NCI-H82 (cell line): ENCODE measurements at regions not wholly inside any gene's neighbourhood (a gene's known extent, or its start where the extent isn't known, plus 50 kb on each side); places are given as distances from the start of the nearest gene placed in this dataset.
A peak's percentile ranks its signal among the peaks of the same experiment; 100 is the strongest.

Experiments
- DNase-seq: peaks from one replicate; lab custom pipeline; 2025; lab: John Stamatoyannopoulos, UW

DNA sequence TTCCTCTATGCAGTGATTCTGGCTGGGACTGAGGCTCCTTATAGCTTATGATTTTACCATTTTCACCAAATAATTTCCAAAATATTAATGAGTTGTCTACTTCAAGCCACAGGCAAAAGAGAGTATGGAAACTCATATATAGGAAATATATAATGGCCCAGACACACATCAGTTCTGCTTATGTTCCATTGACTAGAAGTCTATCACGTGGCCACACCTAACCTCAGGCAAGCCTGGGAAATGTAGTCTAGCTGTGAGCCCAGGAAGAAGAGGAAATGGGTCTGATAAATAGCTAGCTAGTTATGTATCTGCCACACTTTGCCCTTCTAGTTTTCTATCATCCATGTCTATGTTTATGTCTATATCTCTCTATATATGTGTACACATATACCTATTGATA lies 195.1 kb downstream of the OTOL1 start:
- no peak for DNase-seq

- peak; percentile 61 for DNase-seq
Observed at GRCh38 chr3:161694682-161695564, 198.3 kb downstream of the OTOL1 start.

DNA sequence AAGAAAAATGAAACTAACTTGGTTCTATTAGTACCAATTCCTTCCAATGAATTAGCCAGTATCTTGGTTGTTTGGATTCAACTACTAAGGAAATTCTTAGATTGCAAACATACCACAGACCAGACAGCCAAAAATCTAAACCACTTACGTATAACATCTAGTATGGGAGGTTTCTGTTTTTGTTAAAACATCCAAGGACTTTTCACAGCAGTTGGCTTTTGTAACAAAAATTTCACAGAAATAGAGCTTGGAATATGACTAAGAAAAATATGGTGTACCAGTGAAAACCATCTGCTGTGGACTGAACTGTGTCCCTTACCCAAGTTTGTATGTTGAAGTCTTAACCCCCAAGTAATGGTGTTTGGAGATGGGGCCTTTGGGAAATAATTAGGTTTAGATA lies 199.2 kb downstream of the OTOL1 start:
- DNase-seq: no peak

DNA sequence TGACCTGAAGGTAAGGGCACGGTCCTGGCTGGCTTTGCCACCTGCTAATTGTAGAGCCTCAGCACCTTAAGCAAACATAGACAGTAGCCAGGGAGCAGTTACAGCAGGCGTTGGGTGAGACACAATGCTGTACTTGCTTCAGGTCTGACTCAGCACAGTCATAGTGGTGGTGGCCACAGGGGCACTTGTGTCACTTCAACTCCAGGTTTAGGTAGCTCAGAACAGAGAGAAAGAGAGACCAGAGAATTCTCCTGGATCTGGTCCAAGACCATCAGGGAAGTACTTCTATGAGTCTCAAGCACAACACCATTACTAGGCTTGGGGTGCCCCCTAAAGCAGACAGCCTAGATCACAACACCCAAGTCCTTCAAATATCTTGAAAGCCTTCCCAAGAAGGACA lies 204.4 kb downstream of the OTOL1 start:
- no peak for DNase-seq

- peak; percentile 39 for DNase-seq
Observed at GRCh38 chr3:161707253-161707652, 210.6 kb downstream of the OTOL1 start.

DNA sequence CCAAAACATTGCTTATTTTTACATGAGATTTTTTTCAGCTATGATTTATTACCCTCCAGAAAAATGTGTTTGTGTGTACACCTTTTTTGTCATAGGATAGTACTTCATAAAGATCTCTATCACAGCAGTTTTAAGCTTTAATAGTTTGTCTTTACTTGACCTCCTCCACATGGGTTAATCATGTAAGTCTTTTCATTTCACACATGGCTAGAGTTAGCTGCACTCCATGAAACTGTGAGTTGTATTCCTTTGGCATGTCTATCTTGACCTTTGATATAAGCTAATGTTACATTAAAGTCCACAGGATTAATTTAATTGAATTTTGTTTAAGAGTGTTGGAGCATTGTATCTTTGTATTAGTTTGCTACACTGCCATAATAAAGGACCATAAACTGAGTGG lies 217.1 kb downstream of the OTOL1 start:
- no peak for DNase-seq

DNA sequence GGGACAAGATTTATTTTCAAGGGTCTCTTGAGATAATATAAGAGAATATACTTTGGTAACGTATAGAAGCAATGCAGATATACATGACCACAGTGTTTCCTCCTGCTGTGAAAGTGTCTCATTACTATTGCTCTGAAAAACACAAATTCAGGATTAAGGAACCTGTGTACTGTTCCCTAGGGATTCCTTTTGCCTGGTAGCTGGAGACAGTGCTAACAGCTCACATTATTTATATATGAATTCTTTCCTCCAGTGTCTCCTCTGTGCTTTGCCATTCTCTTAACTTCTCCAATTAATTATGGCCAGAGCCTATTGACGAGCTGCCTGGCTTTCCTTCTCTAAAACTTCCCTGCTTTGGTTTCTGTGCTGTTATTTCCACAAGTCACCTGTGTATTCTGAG lies 235.4 kb downstream of the OTOL1 start:
- no peak for DNase-seq

DNA sequence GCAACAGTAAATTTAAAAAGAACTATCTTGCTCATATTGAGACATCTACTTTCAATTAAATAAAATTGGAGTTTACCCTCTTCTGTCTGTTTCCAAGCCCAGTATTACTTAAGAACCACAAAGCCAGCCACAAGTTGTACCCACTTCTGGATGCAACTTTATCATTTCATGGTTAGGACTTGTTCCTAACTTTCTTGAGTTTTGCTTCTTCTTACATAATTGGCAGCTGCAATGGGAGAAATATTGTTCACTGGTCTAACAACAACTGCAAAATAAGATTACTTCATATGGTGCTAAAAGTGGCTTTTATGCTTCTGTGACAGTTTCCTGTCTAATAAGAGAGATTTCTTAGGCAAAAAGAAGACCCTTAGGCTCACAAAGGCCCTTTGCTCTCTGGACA lies 240.6 kb downstream of the OTOL1 start:
- DNase-seq: no peak

- no peak for DNase-seq
Observed at GRCh38 chr3:161740421-161740820, 243.8 kb downstream of the OTOL1 start.

- DNase-seq: peak; percentile 91
Observed at GRCh38 chr3:161744366-161744765, 247.8 kb downstream of the OTOL1 start.

GRCh38 chr3:161745741-161746140 lies 249.1 kb downstream of the OTOL1 start:
- peak; percentile 19 for DNase-seq

DNA sequence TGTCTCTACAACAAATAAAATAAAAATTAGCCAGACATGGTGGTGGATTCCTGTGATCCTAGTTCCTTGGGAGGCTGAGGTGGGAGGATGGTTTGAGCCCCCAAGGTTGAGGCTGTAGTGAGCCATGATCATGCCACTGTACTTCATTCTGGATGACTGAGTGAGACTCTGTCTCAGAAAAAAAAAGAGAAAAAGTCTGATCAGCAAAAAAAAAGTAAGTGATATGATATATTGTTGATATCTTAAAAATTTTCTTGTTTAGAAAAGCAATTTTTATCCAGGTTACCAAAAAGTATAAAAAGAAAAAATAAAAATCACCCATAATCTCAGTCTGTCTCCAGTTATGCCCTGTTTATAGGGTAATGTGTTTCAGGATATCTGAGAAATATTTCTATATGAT lies 251.4 kb downstream of the OTOL1 start:
- no peak for DNase-seq

GRCh38 chr3:161754420-161755053 lies 257.9 kb downstream of the OTOL1 start:
- no peak for DNase-seq

DNA sequence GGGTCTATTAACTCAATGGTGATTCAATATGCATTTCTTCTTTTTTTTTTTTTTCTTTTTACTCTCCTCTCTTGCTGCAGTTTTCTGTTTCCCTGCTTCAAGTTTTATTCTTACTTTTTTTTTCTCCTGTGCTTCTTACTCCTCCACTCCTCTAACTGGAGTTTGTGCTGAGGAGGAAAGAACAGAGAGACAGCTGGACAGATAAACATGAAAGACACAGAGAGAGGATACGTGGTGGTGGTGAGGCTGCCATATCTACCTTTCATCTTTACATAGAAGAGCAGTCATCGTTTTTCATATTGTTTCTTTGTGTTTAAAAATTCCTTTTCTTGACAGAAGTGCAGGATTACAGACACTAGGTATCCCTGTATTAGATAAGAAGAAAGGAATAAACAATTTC lies 262.8 kb downstream of the OTOL1 start:
- DNase-seq: no peak

- DNase-seq: no peak
Observed at GRCh38 chr3:161766331-161766730, 269.7 kb downstream of the OTOL1 start.

GRCh38 chr3:161770484-161771386 lies 274.1 kb downstream of the OTOL1 start:
- DNase-seq: peak; percentile 24

DNA sequence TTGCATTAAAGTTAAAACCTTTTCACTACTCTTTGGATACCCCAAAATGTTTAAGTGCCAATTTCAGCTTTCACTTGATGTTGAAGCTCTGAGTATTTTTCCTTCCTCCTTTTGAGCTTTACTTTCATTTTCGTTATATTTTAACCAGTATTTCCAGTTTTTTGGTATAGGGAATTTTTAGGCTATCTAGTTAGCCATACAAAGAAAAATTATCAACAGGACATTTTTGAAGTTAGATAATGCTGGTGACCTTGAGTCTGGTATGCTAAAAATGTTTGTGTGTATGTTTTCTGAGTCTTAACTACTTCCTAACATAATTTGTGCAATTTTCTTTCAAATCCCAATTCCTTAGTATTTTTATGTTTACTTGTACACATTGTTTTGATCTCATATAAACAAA lies 284.8 kb downstream of the OTOL1 start:
- no peak for DNase-seq

GRCh38 chr3:161793194-161793930 lies 296.8 kb downstream of the OTOL1 start:
- DNase-seq: no peak

DNA sequence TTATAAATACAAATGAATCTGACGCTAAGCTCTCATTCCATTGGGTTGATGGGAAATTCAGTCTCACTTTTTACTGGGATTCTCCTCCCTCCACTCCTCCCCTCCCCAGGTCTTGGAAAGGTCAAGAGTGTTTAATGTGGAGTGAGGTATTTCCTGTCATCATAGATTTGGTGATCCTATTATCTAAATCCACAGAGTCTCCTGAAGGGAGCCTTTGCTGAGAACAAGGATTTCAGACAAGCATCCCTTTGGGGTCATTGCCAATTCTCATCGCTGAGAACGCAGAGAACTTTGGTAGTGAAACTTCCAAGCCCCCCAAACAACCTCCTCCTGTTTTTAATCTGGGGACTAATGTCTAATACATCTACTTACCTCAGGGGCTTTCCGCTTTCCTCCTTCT lies 297.9 kb downstream of the OTOL1 start:
- DNase-seq: peak; percentile 70

GRCh38 chr3:161796312-161796711 lies 299.7 kb downstream of the OTOL1 start:
- DNase-seq: no peak

- DNase-seq: no peak
Observed at GRCh38 chr3:161796780-161797179, 300.2 kb downstream of the OTOL1 start.

- no peak for DNase-seq
Observed at GRCh38 chr3:161798016-161798415, 301.4 kb downstream of the OTOL1 start.
